Hippocampal formation (tissue), 2 donors: ENCODE measurements at regions not wholly inside any gene's neighbourhood (a gene's known extent, or its start where the extent isn't known, plus 50 kb on each side); places are given as distances from the start of the nearest gene placed in this dataset.
"Not testable (repeated sequence)": the region's sequence is repeated elsewhere in the genome, so short reads cannot be mapped to it uniquely, and the experiment has no call there.

Source experiments
- DNase-seq, 2 donors: peaks; one replicate each; lab custom pipeline; 2025; lab: John Stamatoyannopoulos, UW

DNA sequence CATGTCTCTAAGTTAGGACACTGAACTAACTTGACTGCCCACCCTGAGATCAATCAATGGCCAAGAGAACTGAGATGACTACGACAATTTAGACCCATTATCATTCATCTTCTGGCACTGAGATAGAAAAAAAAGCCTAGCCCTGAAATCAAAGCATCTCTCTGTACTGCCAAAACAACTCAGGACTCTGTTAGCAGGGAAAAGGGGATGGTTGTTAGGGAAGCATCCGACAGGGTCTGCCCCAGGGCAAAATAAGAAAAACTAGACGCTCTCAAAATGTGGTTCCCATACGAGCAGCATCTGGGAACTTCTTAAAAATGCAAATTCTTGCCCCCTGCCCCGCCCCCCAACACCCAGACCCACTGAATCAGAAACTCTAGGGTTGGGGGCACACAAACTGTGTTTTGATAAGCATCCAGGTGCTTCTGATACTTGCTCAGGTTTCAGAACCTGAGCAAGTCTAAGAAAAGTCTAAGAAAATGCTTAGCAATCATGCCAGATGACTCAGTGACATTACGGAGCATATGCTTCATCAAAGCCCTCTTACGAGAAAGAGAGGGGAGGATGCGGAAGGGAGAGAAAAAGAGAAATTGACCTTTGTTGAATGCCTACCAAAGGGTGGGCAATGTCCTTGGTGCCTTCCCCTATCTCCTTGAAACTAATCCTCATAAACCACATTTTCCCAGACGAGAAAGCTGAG, 172.8 kb upstream of the HES1 start:
- no peak for DNase-seq

DNA sequence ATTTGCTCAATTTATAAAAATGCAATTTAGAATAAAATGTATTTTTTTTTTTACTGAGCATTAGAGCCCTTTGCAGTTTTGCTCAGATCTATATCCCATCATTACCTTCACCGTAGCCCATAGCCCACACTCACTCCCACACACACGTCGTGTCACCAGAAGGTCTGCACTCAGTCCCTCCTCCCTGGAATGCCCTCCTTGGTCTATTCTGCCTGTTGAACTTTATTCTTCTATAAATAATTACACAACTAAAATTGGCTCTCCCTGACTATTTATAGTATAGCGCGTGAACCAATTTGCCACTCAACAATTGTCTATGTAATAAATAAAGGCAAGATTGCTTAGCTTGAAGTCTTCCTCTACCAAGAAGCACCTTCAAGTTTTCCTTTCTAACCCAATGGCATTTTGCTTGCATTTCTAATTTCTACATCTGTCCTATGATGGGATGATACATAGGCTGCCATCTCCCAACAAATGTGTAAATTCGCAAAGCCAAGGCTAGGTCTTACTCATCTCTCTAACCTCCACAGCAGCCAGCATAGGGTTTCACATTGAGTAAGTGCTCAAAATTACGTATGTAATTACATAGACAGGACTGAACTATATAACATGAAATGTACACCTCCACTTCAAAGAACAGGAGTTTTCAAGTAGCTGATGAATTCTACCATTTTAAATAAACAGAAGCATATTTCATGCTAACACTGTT, 172.0 kb upstream of the HES1 start:
- no peak for DNase-seq

- DNase-seq = no peak
Observed at GRCh38 chr3:193964517-193964880, 171.4 kb upstream of the HES1 start.

- no peak for DNase-seq
Observed at GRCh38 chr3:193968380-193968974, 167.5 kb upstream of the HES1 start.

DNA sequence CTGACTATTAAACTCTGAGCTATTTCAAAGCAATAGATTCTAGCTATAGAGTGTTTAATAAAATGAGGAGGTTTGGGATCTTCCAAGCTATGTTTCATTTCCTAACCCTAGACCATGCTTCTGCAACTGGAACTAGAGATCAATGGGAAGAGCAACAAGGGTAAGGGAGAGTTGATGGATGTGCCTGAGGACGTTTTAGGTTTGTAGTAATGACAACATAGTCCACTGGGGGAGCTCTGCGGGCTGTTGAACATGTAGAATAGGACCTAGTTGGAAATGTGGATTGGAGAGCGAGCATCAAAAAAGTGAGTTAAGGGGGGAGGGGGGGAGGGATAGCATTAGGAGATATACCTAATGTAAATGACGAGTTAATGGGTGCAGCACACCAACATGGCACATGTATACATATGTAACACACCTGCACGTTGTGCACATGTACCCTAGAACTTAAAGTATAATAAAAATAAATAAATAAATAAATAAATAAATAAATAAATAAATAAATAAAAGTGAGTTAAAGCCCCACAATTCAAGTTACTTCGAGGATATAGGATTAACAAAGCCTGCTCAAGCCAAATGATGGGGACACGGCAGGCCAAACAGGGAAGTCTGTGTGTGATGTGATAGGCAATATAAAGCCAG, 165.7 kb upstream of the HES1 start:
- DNase-seq = not testable (repeated sequence)

DNA sequence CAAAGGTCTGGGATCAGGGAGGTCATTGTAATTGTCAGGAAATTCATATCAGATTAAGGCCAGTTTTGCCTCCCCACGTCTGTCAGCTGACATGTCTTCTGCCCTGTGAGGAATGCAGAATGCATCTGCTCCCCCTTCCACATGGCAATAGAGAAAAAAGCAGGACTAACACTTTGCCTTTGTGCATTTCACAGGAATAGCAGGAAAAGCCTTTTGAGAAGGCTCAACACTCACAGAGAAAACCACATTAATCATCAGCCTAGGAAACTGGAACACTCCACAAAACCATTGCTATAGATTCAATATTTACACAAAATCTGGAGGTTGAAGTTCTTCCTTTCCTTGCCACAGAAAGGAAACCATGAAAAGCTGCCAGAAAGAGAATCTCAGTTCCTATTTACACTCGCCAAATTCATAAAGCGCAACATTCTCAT, 165.2 kb upstream of the HES1 start:
- DNase-seq = no peak

- DNase-seq = no peak
Observed at GRCh38 chr3:193971261-193971751, 164.6 kb upstream of the HES1 start.

GRCh38 chr3:193971966-193972365, 164.0 kb upstream of the HES1 start:
- DNase-seq = no peak

GRCh38 chr3:193972832-193973231, 163.1 kb upstream of the HES1 start:
- DNase-seq = no peak

- DNase-seq = no peak
Observed at GRCh38 chr3:193974191-193974652, 161.7 kb upstream of the HES1 start.

GRCh38 chr3:193974671-193975535, 161.0 kb upstream of the HES1 start:
- no peak for DNase-seq

DNA sequence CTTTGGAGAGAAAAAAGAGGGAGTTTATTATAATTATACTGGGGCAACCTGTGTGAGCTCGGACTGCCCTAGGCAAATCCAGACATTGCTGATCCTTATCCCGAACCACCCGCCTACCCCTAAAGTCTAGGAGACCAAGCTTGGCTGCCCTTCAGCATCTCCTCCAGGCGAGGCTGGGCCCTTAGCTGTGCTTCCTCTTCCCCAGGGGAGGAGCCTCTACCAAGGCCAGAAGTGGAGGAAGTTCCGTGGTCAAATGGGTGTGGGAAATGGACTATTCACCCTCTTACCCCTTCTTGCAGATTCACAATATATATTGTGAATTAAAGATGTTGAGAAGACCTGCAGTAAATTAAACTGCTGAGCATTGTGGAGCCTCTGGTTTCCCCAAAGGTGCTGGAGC, 158.3 kb upstream of the HES1 start:
- DNase-seq = no peak

GRCh38 chr3:193978030-193978429, 157.9 kb upstream of the HES1 start:
- no peak for DNase-seq

DNA sequence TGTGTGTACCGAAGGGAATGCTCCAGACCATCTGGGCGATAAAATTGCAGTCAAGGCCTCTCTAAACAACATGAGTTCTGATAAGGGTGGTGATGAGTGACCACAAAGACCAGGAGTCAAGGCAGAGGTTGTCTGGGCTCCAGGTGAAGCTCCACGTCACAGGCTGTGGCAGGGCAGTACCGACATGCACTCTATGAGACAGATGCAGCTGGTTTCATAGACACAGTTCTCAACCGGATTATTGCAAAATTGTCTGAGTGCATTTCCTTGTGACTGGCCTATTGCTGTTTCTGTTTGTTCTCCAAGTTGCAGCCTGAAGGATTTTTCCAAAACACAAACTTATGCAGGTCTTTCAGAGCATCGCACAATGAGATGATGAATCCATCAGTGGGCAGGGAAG, 157.5 kb upstream of the HES1 start:
- no peak for DNase-seq

- no peak for DNase-seq
Observed at GRCh38 chr3:193980326-193980725, 155.6 kb upstream of the HES1 start.

DNA sequence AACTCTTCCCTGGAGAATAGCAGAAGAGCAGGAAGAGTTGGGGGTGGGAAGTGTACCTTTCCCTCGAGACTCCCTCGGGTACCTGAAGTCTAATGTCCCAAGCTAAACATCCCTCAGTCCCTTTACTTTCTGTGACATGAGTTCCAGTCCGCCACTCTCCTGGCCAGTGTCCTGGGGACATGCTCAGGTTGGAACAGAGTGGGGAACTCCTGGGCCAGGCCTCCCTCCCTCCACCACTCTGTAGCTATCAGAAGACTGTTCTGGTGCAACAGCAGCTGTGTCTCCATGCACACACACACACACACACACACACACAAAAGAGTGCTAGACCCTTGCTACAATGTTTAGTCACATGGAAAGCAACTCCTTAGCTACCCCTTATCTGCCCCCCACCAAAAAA, 155.0 kb upstream of the HES1 start:
- no peak for DNase-seq

DNA sequence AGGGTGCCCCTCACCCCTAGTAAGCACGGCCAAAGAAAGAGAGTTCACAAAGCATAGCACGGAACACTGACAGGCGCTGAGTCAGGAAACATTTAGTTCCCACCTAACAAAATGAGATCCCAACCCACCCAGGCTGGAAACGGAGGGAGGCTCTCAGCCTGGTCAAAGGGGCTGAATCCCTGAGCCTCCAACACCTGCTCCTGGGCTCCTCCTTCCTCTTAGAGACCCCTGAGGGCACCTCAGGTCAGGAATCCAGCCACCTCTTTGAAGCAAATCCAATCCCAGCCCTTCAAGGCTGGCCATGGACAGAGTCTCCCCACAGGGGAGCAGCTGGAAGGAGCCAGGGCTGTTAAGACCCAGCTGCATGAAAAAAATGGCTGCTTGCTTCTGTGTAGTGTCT, 154.4 kb upstream of the HES1 start:
- no peak for DNase-seq

- peak in 1 of 2 donors; percentile 28 for DNase-seq
Observed at GRCh38 chr3:193982258-193982659, 153.7 kb upstream of the HES1 start.

DNA sequence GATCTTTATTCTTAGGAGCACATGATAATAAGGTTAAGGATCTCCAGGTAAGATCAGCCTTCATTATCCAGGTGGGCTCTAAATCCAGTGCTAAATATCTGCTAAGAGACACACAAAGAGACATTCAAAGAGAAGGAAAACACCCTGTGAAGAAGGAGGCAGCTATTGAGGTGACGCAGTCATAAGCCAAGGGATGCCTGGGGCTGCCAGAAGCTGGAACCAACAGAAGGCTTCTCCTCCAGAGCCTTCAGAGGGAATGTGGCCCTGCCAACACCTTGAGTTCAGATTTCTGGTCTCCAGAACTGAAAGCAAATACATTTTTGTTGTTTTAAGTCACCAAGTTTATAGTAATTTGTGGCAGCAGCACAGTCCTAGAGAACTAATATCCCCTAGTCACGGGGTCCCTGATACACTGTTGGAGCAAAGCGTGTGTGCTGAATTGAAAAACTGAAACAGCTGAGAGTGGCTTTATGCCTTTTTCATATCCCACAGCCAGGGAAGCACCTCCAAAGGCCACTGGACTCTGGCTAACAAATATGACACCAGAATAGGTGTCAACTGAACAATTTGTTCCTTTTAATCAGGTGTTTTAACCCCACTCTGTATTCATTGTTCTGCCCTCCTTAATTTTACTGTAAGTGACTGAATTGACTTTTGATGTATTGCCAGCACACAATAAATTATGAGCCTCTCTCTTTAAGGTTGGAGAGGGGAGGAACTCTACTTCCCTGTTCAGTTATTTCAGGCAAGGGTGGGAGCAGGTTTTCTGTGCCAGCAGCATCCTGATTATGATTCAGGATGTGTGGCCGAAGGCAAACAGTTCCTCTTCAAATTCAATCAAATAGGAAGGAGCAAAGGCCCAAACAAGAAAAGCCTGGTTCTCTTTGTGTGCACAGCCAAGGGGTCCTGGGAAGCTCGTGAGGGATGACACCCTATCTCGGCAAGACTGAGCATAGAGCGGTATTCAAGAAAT, 151.8 kb upstream of the HES1 start:
- no peak for DNase-seq

DNA sequence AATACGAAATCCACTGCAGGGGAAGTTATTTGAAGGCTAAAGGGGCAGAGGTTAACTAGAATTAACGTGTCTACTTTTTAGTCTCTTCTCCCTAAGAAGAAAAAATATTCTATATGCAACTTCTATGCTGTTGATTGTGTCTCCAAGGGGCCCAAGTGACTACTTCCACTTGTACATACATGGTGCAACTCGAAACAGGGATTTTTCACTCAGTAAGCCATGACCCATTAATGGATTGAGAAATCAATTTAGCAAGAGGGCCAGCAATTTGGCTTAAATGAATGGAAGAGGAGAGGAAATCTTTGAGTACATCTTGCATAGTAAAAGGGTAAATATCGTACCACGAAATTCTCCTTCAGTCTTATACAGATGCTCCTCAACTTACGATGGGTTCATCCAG, 151.1 kb upstream of the HES1 start:
- DNase-seq = no peak
